Aorta (tissue), 5 donors: ENCODE measurements at regions not wholly inside any gene's neighbourhood (a gene's known extent, or its start where the extent isn't known, plus 50 kb on each side); places are given as distances from the start of the nearest gene placed in this dataset.
"Not testable (repeated sequence)": the region's sequence is repeated elsewhere in the genome, so short reads cannot be mapped to it uniquely, and the experiment has no call there.

Experiments
- ATAC-seq: fragments of 200-7000 bp; cut with Tn5 transposase; one replicate; pipeline ENCODE4 v1.9.1; 2022; ENCODE audit warnings: moderate library complexity; ENCODE audit not compliant: low FRiP score
- DNase-seq, 2 donors: peaks; one replicate each; pipeline ENCODE4 v3.0.0-alpha.2; 2020
- H3K27ac ChIP-seq, 2 donors: one replicate each; pipeline ENCODE4 v1.5.1; 2013; ENCODE audit warnings: low read length in 2 of 2, mild to moderate bottlenecking in 2 of 2, moderate library complexity in 2 of 2, control low read depth in 1 of 2, inconsistent platforms in 1 of 2, low read depth in 1 of 2
- H3K27me3 ChIP-seq, 2 donors: one replicate each; pipeline ENCODE4 v1.6.1; 2013; ENCODE audit warnings: control low read depth in 1 of 2, low read length in 1 of 2, mild to moderate bottlenecking in 1 of 2, moderate library complexity in 1 of 2; ENCODE audit not compliant: insufficient read depth in 2 of 2, control insufficient read depth in 1 of 2
- H3K36me3 ChIP-seq, 2 donors: one replicate each; pipeline ENCODE4 v1.6.1; 2013; ENCODE audit warnings: control low read depth in 1 of 2, low read length in 1 of 2, mild to moderate bottlenecking in 1 of 2; ENCODE audit not compliant: insufficient read depth in 2 of 2, control insufficient read depth in 1 of 2
- H3K4me1 ChIP-seq, 2 donors: one replicate each; pipeline ENCODE4 v1.6.1; 2013; ENCODE audit warnings: low read length in 2 of 2, control low read depth in 1 of 2, mild to moderate bottlenecking in 1 of 2, moderate library complexity in 1 of 2; ENCODE audit not compliant: insufficient read depth in 2 of 2, control insufficient read depth in 1 of 2
- H3K4me3 ChIP-seq, 2 donors: one replicate each; pipeline ENCODE4 v1.5.1; 2013; ENCODE audit warnings: low read length in 2 of 2, control low read depth in 1 of 2, mild to moderate bottlenecking in 1 of 2
- H3K9me3 ChIP-seq: one replicate; pipeline ENCODE4 v1.6.1; 2013; ENCODE audit warnings: mild to moderate bottlenecking, low read length; ENCODE audit not compliant: control insufficient read depth
- WGBS, 2 donors: extraction: QIAGEN DNeasy Blood & Tissue Kit; methylation state at CpG; one replicate each; pipeline ENCODE4 v1.1.7; 2013; 5-methylcytosine and 5-hydroxymethylcytosine counted together
- intact Hi-C, 2 donors: fragments of 100-400 bp; cut with DNase I; formaldehyde crosslinking; loops; one replicate each; pipeline versions ENCODE4 v1.14.2 to v1.15.0; 2022
- donor health status: healthy with polysubstance abuse.
- donor health status: Bipolar disorder and iron deficiency.
- donor health status: DM: no; HTN: no; CAD: no.
- donor health status: DM: no; HTN: no; CAD: no.
- donor health status: DM: yes; HTN: yes; CAD: no.

- H3K9me3 ChIP-seq, H3K36me3 ChIP-seq, H3K4me3 ChIP-seq, H3K27me3 ChIP-seq, ATAC-seq, H3K4me1 ChIP-seq, H3K27ac ChIP-seq, intact Hi-C loops: not testable (repeated sequence)
- peak; percentile 60 to 84 for DNase-seq
- WGBS, 2 donors = 14 to 15% methylated on average over 25 of the region's 25 CpGs
Measured at GRCh38 chr11:67826028-67826950, 151.9 kb upstream of the ALDH3B2 start.

DNA sequence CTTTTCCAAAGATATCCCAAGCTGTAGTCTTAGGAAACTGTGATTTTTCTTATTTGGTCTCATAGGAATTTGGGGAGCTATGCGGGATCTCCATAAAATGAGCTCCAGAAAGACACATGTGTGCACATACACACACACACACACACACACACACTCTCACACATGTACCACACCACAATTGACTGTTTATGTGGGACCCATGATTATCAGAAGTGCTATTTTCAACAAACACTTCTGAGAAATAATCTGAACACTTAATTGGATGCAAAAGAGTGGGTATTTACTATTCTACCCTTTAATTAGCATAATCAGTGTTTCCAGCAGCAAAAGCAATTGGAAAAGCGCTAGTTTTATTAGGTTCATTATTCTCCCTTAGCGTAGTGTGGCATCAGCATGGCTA is 150.4 kb upstream of the ALDH3B2 start:
- DNase-seq, intact Hi-C loops, ATAC-seq, H3K36me3 ChIP-seq, H3K4me1 ChIP-seq, H3K27ac ChIP-seq, H3K4me3 ChIP-seq, H3K27me3 ChIP-seq, H3K9me3 ChIP-seq: not testable (repeated sequence)
- WGBS, 2 donors = 90 to 91% methylated on average over 3 of the region's 3 CpGs

GRCh38 chr11:67820081-67820480 is 145.7 kb upstream of the ALDH3B2 start:
- intact Hi-C loops = no loop called here
- H3K27ac ChIP-seq = no peak overlapping the region
- H3K27me3 ChIP-seq = no peaks in the 10 kb centered on the region
- DNase-seq (no peak), ATAC-seq (no peak)
- H3K36me3 ChIP-seq = no peaks in the 10 kb centered on the region
- no peak overlapping the region for H3K4me3 ChIP-seq
- no peaks in the 10 kb centered on the region for H3K9me3 ChIP-seq
- 68 to 74% methylated on average over 9 of the region's 9 CpGs for WGBS, 2 donors
- no peaks in the 10 kb centered on the region for H3K4me1 ChIP-seq

DNA sequence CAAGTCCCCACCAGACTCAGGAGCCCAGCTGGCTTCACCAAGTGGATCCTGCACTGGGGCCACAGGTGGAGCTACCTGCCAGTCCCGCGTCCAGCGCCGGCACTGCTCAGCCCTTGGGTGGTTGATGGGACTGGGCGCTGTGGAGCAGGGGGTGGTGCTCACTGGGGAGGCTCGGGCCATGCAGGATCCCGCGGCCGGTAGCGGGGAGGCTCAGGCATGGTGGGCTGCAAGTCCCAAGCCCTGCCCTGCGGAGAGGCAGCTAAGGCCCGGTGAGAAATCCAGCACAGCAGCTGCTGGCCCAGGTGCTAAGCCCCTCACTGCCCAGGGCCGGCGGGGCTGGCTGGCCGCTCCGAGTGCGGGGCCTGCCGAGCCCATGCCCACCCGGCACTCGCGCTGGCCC is 143.1 kb upstream of the ALDH3B2 start:
- H3K9me3 ChIP-seq, H3K4me1 ChIP-seq, ATAC-seq, intact Hi-C loops, DNase-seq, H3K36me3 ChIP-seq, H3K27me3 ChIP-seq, H3K27ac ChIP-seq, H3K4me3 ChIP-seq: not testable (repeated sequence)
- WGBS, 2 donors = 92 to 93% methylated on average over 21 of the region's 21 CpGs

- H3K27me3 ChIP-seq, H3K36me3 ChIP-seq, H3K27ac ChIP-seq, H3K4me1 ChIP-seq, H3K9me3 ChIP-seq, H3K4me3 ChIP-seq, ATAC-seq, intact Hi-C loops: not testable (repeated sequence)
- WGBS, 2 donors = 58 to 72% methylated on average over 2 of the region's 2 CpGs
- peak in 1 of 2 donors; percentile 10 for DNase-seq
Measured at GRCh38 chr11:67809301-67809700, 134.9 kb upstream of the ALDH3B2 start.

DNA sequence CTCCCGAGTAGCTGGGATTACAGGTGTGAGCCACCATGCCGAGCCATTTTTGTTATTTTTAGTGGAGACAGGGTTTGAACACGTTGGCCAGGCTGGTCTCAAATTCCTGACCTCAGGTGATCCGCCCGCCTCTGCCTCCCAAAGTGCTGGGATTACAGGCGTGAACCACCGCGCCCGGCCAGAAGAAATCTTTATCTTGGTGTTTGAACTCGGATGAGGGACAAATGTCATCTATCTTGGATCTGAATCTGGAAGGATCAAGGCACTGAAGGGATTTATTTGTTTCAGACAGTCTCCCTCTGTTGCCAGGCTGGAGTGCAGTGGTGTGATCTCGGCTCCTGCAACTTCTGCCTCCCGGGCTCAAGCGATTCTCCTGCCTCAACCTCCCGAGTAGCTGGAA is 133.5 kb upstream of the ALDH3B2 start:
- ATAC-seq, H3K9me3 ChIP-seq, intact Hi-C loops: not testable (repeated sequence)

DNA sequence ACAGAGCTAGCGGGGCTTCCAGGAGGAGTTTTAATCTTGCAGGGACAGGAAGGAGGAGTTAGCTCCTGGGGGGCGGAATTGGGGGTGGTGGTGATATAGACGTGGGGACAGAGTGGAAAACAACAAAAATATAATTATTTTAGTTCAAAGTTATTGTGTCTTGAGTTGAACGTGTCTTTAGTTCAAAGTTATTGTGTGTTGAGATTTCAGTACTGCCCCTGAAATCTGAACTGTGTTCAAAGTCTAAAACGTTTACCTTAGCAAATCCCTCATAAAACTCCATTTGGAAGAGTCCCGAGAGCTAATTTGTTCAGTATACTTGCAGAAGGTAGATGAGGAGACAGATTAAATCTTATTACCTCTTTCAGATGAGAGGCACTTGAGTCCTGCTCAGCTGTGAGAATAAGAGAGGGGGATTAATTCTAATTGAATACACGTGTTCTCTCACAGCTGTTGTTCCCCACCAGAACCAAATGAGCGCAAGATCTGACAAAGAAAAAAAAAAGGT is 132.4 kb upstream of the ALDH3B2 start:
- H3K4me3 ChIP-seq, H3K36me3 ChIP-seq, DNase-seq, H3K27me3 ChIP-seq, H3K27ac ChIP-seq, H3K4me1 ChIP-seq, ATAC-seq, intact Hi-C loops, H3K9me3 ChIP-seq: not testable (repeated sequence)
- WGBS, 2 donors = 29 to 34% methylated on average over 7 to 8 of the region's 8 CpGs

More for the DNA sequence above, 133.5 kb upstream of the ALDH3B2 start:
- H3K36me3 ChIP-seq, H3K27me3 ChIP-seq, H3K4me1 ChIP-seq, H3K27ac ChIP-seq, H3K4me3 ChIP-seq: not testable (repeated sequence)
- DNase-seq = peak in 1 of 2 donors; percentile 67
- 95 to 96% methylated on average over 13 of the region's 14 CpGs for WGBS, 2 donors

GRCh38 chr11:67806183-67806582 is 131.8 kb upstream of the ALDH3B2 start:
- H3K27me3 ChIP-seq, H3K36me3 ChIP-seq, H3K4me1 ChIP-seq, H3K9me3 ChIP-seq, intact Hi-C loops, ATAC-seq: not testable (repeated sequence)
- Histone ChIP-seq H3K4me3 (peak overlapping the region in 1 of 2 donors; percentile 62), H3K27ac (peak overlapping the region in 1 of 2 donors; percentile 8)
- WGBS, 2 donors = 0% methylated on average over 7 to 26 of the region's 26 CpGs
- peak in 1 of 2 donors; percentile 86 for DNase-seq
